ENCODE measurements at regions not wholly inside any gene's neighbourhood (a gene's known extent, or its start where the extent isn't known, plus 50 kb on each side); places are given as distances from the start of the nearest gene placed in this dataset.

DNA sequence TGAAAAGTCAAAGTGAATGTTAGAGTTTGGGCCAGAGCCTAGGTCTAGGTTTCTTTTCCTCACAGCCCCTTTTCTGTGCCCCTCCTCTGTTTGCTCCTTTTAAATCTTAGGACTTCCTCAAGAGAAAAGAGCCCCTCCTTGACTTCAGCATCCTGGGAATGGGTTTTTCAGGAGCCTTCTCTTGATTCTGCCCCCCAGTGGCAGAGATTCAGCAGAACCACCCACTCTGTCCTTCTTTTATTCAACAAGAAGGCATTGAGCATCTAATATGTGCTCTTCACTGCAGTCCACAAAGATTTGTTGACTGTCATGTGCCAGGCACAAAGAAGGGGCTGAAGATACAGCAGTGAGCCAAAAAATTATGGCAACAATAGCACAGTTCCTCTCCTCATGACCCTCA, 270.8 kb upstream of the CDH5 start:
- Histone ChIP-seq H3K27ac (ENCODE audit: low read depth, low read length) (no peak overlapping the region), H3K27me3 (ENCODE audit: control insufficient read depth, insufficient read depth, low read length, poor library complexity, severe bottlenecking) (no peaks in the 10 kb centered on the region), H3K9ac (ENCODE audit: extremely low read depth, low read length, poor library complexity, severe bottlenecking) (no peak overlapping the region), H3K9me3 (ENCODE audit: control insufficient read depth, low read length) (no peaks in the 10 kb centered on the region), H3K4me1 (ENCODE audit: control insufficient read depth, insufficient read depth, low read length) (no peaks in the 10 kb centered on the region), H3K36me3 (ENCODE audit: control insufficient read depth, insufficient read depth, low read length) (no peaks in the 10 kb centered on the region), H3K4me3 (ENCODE audit: low read length) (no peak overlapping the region)
- H3K27me3 Mint-ChIP-seq (ENCODE audit: insufficient read depth): peaks cover 6% of the 10 kb centered on the region
- TF ChIP-seq, protein P1, sequence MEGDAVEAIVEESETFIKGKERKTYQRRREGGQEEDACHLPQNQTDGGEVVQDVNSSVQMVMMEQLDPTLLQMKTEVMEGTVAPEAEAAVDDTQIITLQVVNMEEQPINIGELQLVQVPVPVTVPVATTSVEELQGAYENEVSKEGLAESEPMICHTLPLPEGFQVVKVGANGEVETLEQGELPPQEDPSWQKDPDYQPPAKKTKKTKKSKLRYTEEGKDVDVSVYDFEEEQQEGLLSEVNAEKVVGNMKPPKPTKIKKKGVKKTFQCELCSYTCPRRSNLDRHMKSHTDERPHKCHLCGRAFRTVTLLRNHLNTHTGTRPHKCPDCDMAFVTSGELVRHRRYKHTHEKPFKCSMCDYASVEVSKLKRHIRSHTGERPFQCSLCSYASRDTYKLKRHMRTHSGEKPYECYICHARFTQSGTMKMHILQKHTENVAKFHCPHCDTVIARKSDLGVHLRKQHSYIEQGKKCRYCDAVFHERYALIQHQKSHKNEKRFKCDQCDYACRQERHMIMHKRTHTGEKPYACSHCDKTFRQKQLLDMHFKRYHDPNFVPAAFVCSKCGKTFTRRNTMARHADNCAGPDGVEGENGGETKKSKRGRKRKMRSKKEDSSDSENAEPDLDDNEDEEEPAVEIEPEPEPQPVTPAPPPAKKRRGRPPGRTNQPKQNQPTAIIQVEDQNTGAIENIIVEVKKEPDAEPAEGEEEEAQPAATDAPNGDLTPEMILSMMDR (conservative IDR thresholded peaks at IDR 0.05): peak; percentile 60
- no peaks in the 10 kb centered on the region for H3K9me3 Mint-ChIP-seq
- peaks cover 2% of the 10 kb centered on the region for H3K4me1 Mint-ChIP-seq
- no peak overlapping the region for H3K27ac Mint-ChIP-seq
- no peak for DNase-seq
- H3K36me3 Mint-ChIP-seq (ENCODE audit: low read depth): no peaks in the 10 kb centered on the region
- H3K4me3 Mint-ChIP-seq: no peak overlapping the region

DNA sequence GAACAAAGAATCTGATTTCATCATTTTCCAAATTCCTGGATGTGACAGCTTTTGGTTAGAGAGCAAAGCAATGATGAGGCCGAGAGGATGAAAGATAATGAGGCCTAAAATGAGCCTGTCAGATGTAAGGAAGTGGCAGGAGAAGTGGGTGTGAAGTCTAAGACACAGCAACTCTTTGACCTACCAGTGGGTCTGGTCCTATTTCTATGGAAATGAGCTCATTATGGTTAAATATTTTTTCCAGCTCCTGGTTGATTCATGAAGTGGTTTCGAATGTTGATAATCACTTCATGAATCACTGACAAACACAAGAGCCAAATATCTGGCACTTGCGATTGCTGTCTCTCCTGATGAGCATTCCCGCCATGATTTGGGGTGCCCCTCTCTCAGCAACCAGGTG, 273.3 kb upstream of the CDH5 start:
- H3K27ac Mint-ChIP-seq: no peak overlapping the region
- Histone ChIP-seq H3K9ac (ENCODE audit: extremely low read depth, low read length, poor library complexity, severe bottlenecking) (no peak overlapping the region), H3K9me3 (ENCODE audit: control insufficient read depth, low read length) (no peaks in the 10 kb centered on the region), H3K4me1 (ENCODE audit: control insufficient read depth, insufficient read depth, low read length) (no peaks in the 10 kb centered on the region), H3K27ac (ENCODE audit: low read depth, low read length) (no peak overlapping the region), H3K27me3 (ENCODE audit: control insufficient read depth, insufficient read depth, low read length, poor library complexity, severe bottlenecking) (no peaks in the 10 kb centered on the region), H3K4me3 (ENCODE audit: low read length) (no peak overlapping the region), H3K36me3 (ENCODE audit: control insufficient read depth, insufficient read depth, low read length) (no peaks in the 10 kb centered on the region)
- H3K4me1 Mint-ChIP-seq: peaks cover 2% of the 10 kb centered on the region
- DNase-seq: no peak
- TF ChIP-seq, protein P1 (conservative IDR thresholded peaks at IDR 0.05): no peak
- H3K4me3 Mint-ChIP-seq: no peak overlapping the region
- H3K9me3 Mint-ChIP-seq: no peaks in the 10 kb centered on the region
- peaks cover 6% of the 10 kb centered on the region for H3K27me3 Mint-ChIP-seq (ENCODE audit: insufficient read depth)
- WGBS, 2 experiments (ENCODE audit: insufficient coverage in 1 of 2, insufficient read length in 1 of 2): 91 to 100% methylated on average over 4 of the region's 4 CpGs
- H3K36me3 Mint-ChIP-seq (ENCODE audit: low read depth): no peaks in the 10 kb centered on the region

DNA sequence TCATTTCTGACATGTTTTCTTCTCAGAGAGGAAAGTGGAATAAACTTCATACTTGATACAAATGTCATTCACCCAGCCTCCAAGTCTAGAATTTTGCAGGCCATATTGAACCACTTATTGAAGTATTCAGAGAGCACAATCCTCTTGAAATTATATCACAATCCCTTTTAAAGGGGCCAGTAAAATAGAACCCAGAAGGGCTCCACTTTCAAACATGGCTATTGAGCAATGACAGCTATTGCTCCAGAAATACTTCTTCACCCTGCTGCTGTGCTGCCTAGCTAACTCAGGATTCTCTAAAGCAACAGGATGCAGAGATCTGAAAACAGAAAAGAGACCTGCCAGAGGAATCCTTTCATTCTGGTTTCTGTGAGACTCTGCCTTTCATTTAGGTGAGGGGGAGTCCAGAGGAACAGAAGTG, 275.0 kb upstream of the CDH5 start:
- DNase-seq: no peak
- H3K27me3 Mint-ChIP-seq (ENCODE audit: insufficient read depth): peaks cover 4% of the 10 kb centered on the region
- no peaks in the 10 kb centered on the region for H3K9me3 ChIP-seq (ENCODE audit: control insufficient read depth, low read length)
- no peaks in the 10 kb centered on the region for H3K36me3 Mint-ChIP-seq (ENCODE audit: low read depth)
- H3K27me3 ChIP-seq (ENCODE audit: control insufficient read depth, insufficient read depth, low read length, poor library complexity, severe bottlenecking): no peaks in the 10 kb centered on the region
- H3K27ac ChIP-seq (ENCODE audit: low read depth, low read length): no peak overlapping the region
- H3K4me3 ChIP-seq (ENCODE audit: low read length): no peak overlapping the region
- no peaks in the 10 kb centered on the region for H3K4me1 ChIP-seq (ENCODE audit: control insufficient read depth, insufficient read depth, low read length)
- H3K4me3 Mint-ChIP-seq: no peak overlapping the region
- H3K9ac ChIP-seq (ENCODE audit: extremely low read depth, low read length, poor library complexity, severe bottlenecking): no peak overlapping the region
- TF ChIP-seq, protein P1 (conservative IDR thresholded peaks at IDR 0.05): no peak
- no peak overlapping the region for H3K27ac Mint-ChIP-seq
- H3K36me3 ChIP-seq (ENCODE audit: control insufficient read depth, insufficient read depth, low read length): no peaks in the 10 kb centered on the region
- H3K9me3 Mint-ChIP-seq: no peaks in the 10 kb centered on the region
- H3K4me1 Mint-ChIP-seq: peaks cover 2% of the 10 kb centered on the region

All from endodermal cell (in vitro differentiated cells).